ENCODE measurements at regions not wholly inside any gene's neighbourhood (a gene's known extent, or its start where the extent isn't known, plus 50 kb on each side); places are given as distances from the start of the nearest gene placed in this dataset.
"Not testable (repeated sequence)": the region's sequence is repeated elsewhere in the genome, so short reads cannot be mapped to it uniquely, and the experiment has no call there.

- no peak for FAIRE-seq
- Histone ChIP-seq H3K4me1 (no peaks in the 10 kb centered on the region), H3K36me3 (no peaks in the 10 kb centered on the region), H3K27ac (no peak overlapping the region), H3K4me3 (no peak overlapping the region), H3K9me3 (no peaks in the 10 kb centered on the region), H3K27me3 (peaks cover 0 to 5% (median 0%) of the 10 kb centered on the region in 4 donors)
- TF ChIP-seq CTCF (IDR thresholded peaks at IDR 0.05): no peak
- ATAC-seq: no peak
- WGBS, 2 donors: 54 to 59% methylated on average over 9 of the region's 9 CpGs
- no peak for DNase-seq
- intact Hi-C loops (cut with DNase I): loop anchor here in 2 of 3 donors (10.0 kb wide), 2 partner anchors 270 to 440 kb away; no protein-coding TSS in a partner anchor
These were observed 79.6 kb upstream of the UCN3 start for GRCh38 chr10:5285186-5285585.

- H3K27ac ChIP-seq: no peak overlapping the region
- H3K9me3 ChIP-seq: no peaks in the 10 kb centered on the region
- H3K4me1 ChIP-seq: no peaks in the 10 kb centered on the region
- no peaks in the 10 kb centered on the region for H3K27me3 ChIP-seq
- H3K36me3 ChIP-seq: no peaks in the 10 kb centered on the region
- no peak for FAIRE-seq
- TF ChIP-seq CTCF (IDR thresholded peaks at IDR 0.05): no peak
- WGBS, 2 donors: 80 to 83% methylated on average over 4 of the region's 4 CpGs
- no peak for DNase-seq
- no peak overlapping the region for H3K4me3 ChIP-seq
- no peak for ATAC-seq
- intact Hi-C loops (cut with DNase I): loop anchor here in 2 of 3 donors (10.0 kb wide), 2 partner anchors 274 to 444 kb away; no protein-coding TSS in a partner anchor
These were observed 76.4 kb upstream of the UCN3 start for GRCh38 chr10:5288359-5288758.

GRCh38 chr10:5289228-5289627 is 75.5 kb upstream of the UCN3 start:
- not testable (repeated sequence) for DNase-seq, H3K27me3 ChIP-seq, FAIRE-seq, H3K36me3 ChIP-seq, H3K4me3 ChIP-seq, ATAC-seq, H3K9me3 ChIP-seq, H3K4me1 ChIP-seq, H3K27ac ChIP-seq
- WGBS, 2 donors: 84 to 94% methylated on average over 1 of the region's 1 CpG
- intact Hi-C loops (cut with DNase I): loop anchor here in 2 of 3 donors (10.0 kb wide), 2 partner anchors 274 to 444 kb away; no protein-coding TSS in a partner anchor

GRCh38 chr10:5291501-5292195 is 73.1 kb upstream of the UCN3 start:
- 73 to 76% methylated on average over 13 of the region's 13 CpGs for WGBS, 2 donors
- no peak for FAIRE-seq

GRCh38 chr10:5292196-5292735 is 72.5 kb upstream of the UCN3 start:
- Histone ChIP-seq H3K4me3 (no peak overlapping the region), H3K4me1 (no peaks in the 10 kb centered on the region), H3K27me3 (no peaks in the 10 kb centered on the region), H3K9me3 (no peaks in the 10 kb centered on the region), H3K27ac (peak overlapping the region in 2 of 4 donors; percentile 8 to 10), H3K36me3 (no peaks in the 10 kb centered on the region)
- intact Hi-C loops (cut with DNase I): no loop called here
- TF ChIP-seq CTCF (IDR thresholded peaks at IDR 0.05): no peak
- peak in 2 of 4 donors; percentile 9 to 14 for ATAC-seq
- WGBS, 2 donors: 88 to 92% methylated on average over 7 of the region's 7 CpGs
- no peak for DNase-seq
- FAIRE-seq: no peak

More at GRCh38 chr10:5291501-5292195, 73.1 kb upstream of the UCN3 start:
- no peak for TF ChIP-seq CTCF (IDR thresholded peaks at IDR 0.05)
- H3K27ac ChIP-seq: peak overlapping the region in 2 of 4 donors; percentile 8 to 23
- H3K4me1 ChIP-seq: no peaks in the 10 kb centered on the region
- ATAC-seq: peak in 3 of 4 donors; percentile 60 to 85 (median 82)
- no peak overlapping the region for H3K4me3 ChIP-seq
- intact Hi-C loops (cut with DNase I): no loop called here
- DNase-seq: peak in 1 of 6 donors; percentile 30
- no peaks in the 10 kb centered on the region for H3K27me3 ChIP-seq
- H3K9me3 ChIP-seq: no peaks in the 10 kb centered on the region
- no peaks in the 10 kb centered on the region for H3K36me3 ChIP-seq

- FAIRE-seq; DNase-seq; H3K4me1 ChIP-seq; ATAC-seq; intact Hi-C loops (cut with DNase I); H3K27ac ChIP-seq; H3K9me3 ChIP-seq; H3K4me3 ChIP-seq; H3K27me3 ChIP-seq; H3K36me3 ChIP-seq: not testable (repeated sequence)
- WGBS, 2 donors: 85 to 87% methylated on average over 2 of the region's 2 CpGs
These were observed 71.8 kb upstream of the UCN3 start for GRCh38 chr10:5292970-5293369.
